GM12878 (cell line): ENCODE measurements at regions not wholly inside any gene's neighbourhood (a gene's known extent, or its start where the extent isn't known, plus 50 kb on each side); places are given as distances from the start of the nearest gene placed in this dataset.

Experiments used
- ATAC-seq: fragments of 200-7000 bp; cut with Tn5 transposase; 3 replicates; pipeline ENCODE4 v1.9.1; 2020; ENCODE audit warnings: mild to moderate bottlenecking, moderate library complexity
- BruUV-seq: library from RNA; stranded (reverse); fragments of 400-500 nt; replicated peaks from 2 replicates; lab custom pipeline; 2021; lab: Mats Ljungman, UMichigan
- CTCF ChIA-PET: fragments of 300-600 bp; sonication (Branson Sonifier 250); formaldehyde crosslinking; extraction: SDS; loops from one replicate; lab custom pipeline; 2021; ENCODE audit warnings: inconsistent platforms; lab: Yijun Ruan, JAX
- POLR2A ChIA-PET: fragments of 350-600 bp; formaldehyde crosslinking; extraction: SDS; loops from one replicate; lab custom pipeline; 2021; ENCODE audit warnings: inconsistent platforms; lab: Charles Lee
- RAD21 ChIA-PET: fragments of 300-600 bp; sonication (Branson Sonifier 250); formaldehyde crosslinking; loops from one replicate; lab custom pipeline; 2023; ENCODE audit warnings: antibody characterized with exemption; ENCODE audit not compliant: unreplicated experiment; lab: Charles Lee
- SMC1A ChIA-PET: fragments of 300-600 bp; sonication (Branson Sonifier 250); formaldehyde crosslinking; loops from one replicate; lab custom pipeline; 2023; ENCODE audit not compliant: unreplicated experiment, uncharacterized antibody; lab: Charles Lee
- DNase-seq: peaks from one replicate; pipeline ENCODE4 v3.0.0-alpha.2; 2011; ENCODE audit warnings: low read depth, low spot score
- FAIRE-seq: peaks from 3 replicates; lab custom pipeline; 2011; peaks lifted over from hg19 to GRCh38; lab: Jason Lieb, UNC
- H2AFZ ChIP-seq: 2 replicates; pipeline ENCODE4 v1.6.0; 2011; ENCODE audit warnings: low read depth, low read length, control low read depth; ENCODE audit not compliant: control insufficient read depth
- H3K27ac ChIP-seq: 2 replicates; pipeline ENCODE4 v1.5.1; 2011; ENCODE audit warnings: control low read depth; ENCODE audit not compliant: control insufficient read depth, insufficient read depth
- H3K27me3 ChIP-seq, 2 experiments: replicated peaks in 1 of 2; 2 replicates each; pipeline versions ENCODE4 v1.6.0 to v1.6.1; 2011; ENCODE audit warnings: low read length in 1 of 2; ENCODE audit not compliant: control insufficient read depth in 2 of 2, insufficient read depth in 2 of 2
- H3K36me3 ChIP-seq, 2 experiments: 2 replicates each; pipeline ENCODE4 v1.5.1; 2011; ENCODE audit warnings: low read length in 1 of 2; ENCODE audit not compliant: control insufficient read depth in 2 of 2, insufficient read depth in 2 of 2
- H3K4me1 ChIP-seq: 2 replicates; pipeline ENCODE4 v1.6.1; 2011; ENCODE audit warnings: mild to moderate bottlenecking, low read length, moderate library complexity, mixed read lengths; ENCODE audit not compliant: control insufficient read depth, insufficient read depth
- H3K4me2 ChIP-seq: 2 replicates; pipeline ENCODE4 v1.6.0; 2011; ENCODE audit warnings: control low read depth; ENCODE audit not compliant: control insufficient read depth, insufficient read depth
- H3K4me3 ChIP-seq: fragments of 200-600 bp; sonication (generic); 2 replicates; pipeline ENCODE4 v1.5.1; 2016
- H3K79me2 ChIP-seq: 2 replicates; pipeline ENCODE4 v1.6.0; 2011; ENCODE audit warnings: low read length; ENCODE audit not compliant: control insufficient read depth, insufficient read depth
- H3K9ac ChIP-seq: 2 replicates; pipeline ENCODE4 v1.8.0; 2011; ENCODE audit warnings: low read length, control low read depth, mixed read lengths; ENCODE audit not compliant: control insufficient read depth, insufficient read depth
- H3K9me3 ChIP-seq: replicated peaks from 3 replicates; pipeline ENCODE4 v1.5.1; 2011; ENCODE audit warnings: mild to moderate bottlenecking, low read length; ENCODE audit not compliant: control insufficient read depth, insufficient read depth
- H4K20me1 ChIP-seq: 2 replicates; pipeline ENCODE4 v1.6.0; 2011; ENCODE audit not compliant: control insufficient read depth, insufficient read depth
- CBX3 ChIP-seq: fragments of 200-600 bp; sonication (generic); IDR thresholded peaks from 2 replicates; pipeline ENCODE4 v1.6.1; 2016; ENCODE audit warnings: low read depth, borderline replicate concordance
- DPF2 ChIP-seq: fragments of 450-650 bp; IDR thresholded peaks from 2 replicates; pipeline ENCODE4 v1.6.1; 2017; ENCODE audit warnings: mild to moderate bottlenecking
- E4F1 ChIP-seq: fragments of 450-650 bp; IDR thresholded peaks from 2 replicates; pipeline ENCODE4 v1.6.1; 2018; ENCODE audit warnings: borderline replicate concordance, mild to moderate bottlenecking; ENCODE audit not compliant: partially characterized antibody
- KAT2A ChIP-seq: conservative IDR thresholded peaks from 2 replicates; pipeline ENCODE4 v1.6.1; 2011; ENCODE audit warnings: low read depth, low read length; ENCODE audit not compliant: control insufficient read depth
- LARP7 ChIP-seq: fragments of 450-650 bp; IDR thresholded peaks from 2 replicates; pipeline ENCODE4 v1.6.1; 2017; ENCODE audit warnings: mild to moderate bottlenecking
- NFXL1 ChIP-seq: fragments of 450-650 bp; IDR thresholded peaks from 2 replicates; pipeline ENCODE4 v1.6.1; 2017; ENCODE audit warnings: antibody characterized with exemption, mild to moderate bottlenecking, borderline replicate concordance
- RCOR1 ChIP-seq: conservative IDR thresholded peaks from 2 replicates; pipeline ENCODE4 v1.6.1; 2012; ENCODE audit warnings: low read depth, low read length, improper control_type of control experiment
- STAT3 ChIP-seq: IDR thresholded peaks from 2 replicates; pipeline ENCODE4 v1.6.1; 2011; ENCODE audit warnings: low read depth, low read length, improper control_type of control experiment
- SUPT20H ChIP-seq: IDR thresholded peaks from 2 replicates; pipeline ENCODE4 v1.6.1; 2011; ENCODE audit warnings: low read depth, mild to moderate bottlenecking, low read length, moderate library complexity, borderline replicate concordance; ENCODE audit not compliant: control insufficient read depth
- ZBTB40 ChIP-seq: fragments of 450-650 bp; IDR thresholded peaks from 2 replicates; pipeline ENCODE4 v1.6.1; 2016; ENCODE audit warnings: mild to moderate bottlenecking, moderate library complexity, borderline replicate concordance
- ZSCAN29 ChIP-seq: fragments of 450-650 bp; IDR thresholded peaks from 2 replicates; pipeline ENCODE4 v1.6.1; 2017; ENCODE audit warnings: mild to moderate bottlenecking, moderate library complexity
- WGBS: methylation state at CpG from one replicate; pipeline ENCODE4 v1.1.6; 2016; ENCODE audit warnings: low lambda C conversion rate; ENCODE audit not compliant: insufficient replicate concordance, insufficient coverage; ENCODE audit errors: missing lambda C conversion rate; 5-methylcytosine and 5-hydroxymethylcytosine counted together
- in situ Hi-C: fragments of 300-500 bp; cut with MboI; formaldehyde crosslinking; loops from 9 replicates; pipeline ENCODE4 v1.14.3; 2018; ENCODE audit warnings: mixed read lengths
- intact Hi-C: fragments of 100-400 bp; cut with micrococcal nuclease; formaldehyde crosslinking; loops from one replicate; pipeline ENCODE4 v1.14.2; 2022; ENCODE audit not compliant: unreplicated experiment
- TF ChIP-seq, protein P1 (sequence below): fragments of 150-350 bp; IDR thresholded peaks from 2 replicates; pipeline ENCODE4 v1.6.1; 2016; ENCODE audit warnings: low read depth, low read length
- TF ChIP-seq, protein P2 (sequence below): fragments of 450-650 bp; IDR thresholded peaks from 2 replicates; pipeline ENCODE4 v1.6.1; 2017; ENCODE audit warnings: low read depth, mild to moderate bottlenecking, moderate library complexity

- Histone ChIP-seq H3K4me3 (no peak overlapping the region), H3K36me3 (no peaks in the 10 kb centered on the region), H3K4me2 (no peak overlapping the region), H3K27ac (no peak overlapping the region), H4K20me1 (no peaks in the 10 kb centered on the region), H3K79me2 (no peaks in the 10 kb centered on the region), H3K9ac (no peak overlapping the region), H2AFZ (no peak overlapping the region), H3K9me3 (no peaks in the 10 kb centered on the region), H3K27me3 (peaks cover 0 to 1% of the 10 kb centered on the region in 2 experiments; a peak in 2 of 4 replicates), H3K4me1 (no peaks in the 10 kb centered on the region)
- FAIRE-seq (no peak), DNase-seq (no peak), ATAC-seq (no peak)
- intact Hi-C loops (no loop called here), in situ Hi-C loops (no loop called here)
- ChIA-PET POLR2A (no interaction called here), RAD21 (no interaction called here), SMC1A (interaction anchor here (0.6 to 1.4 kb wide), 2 partner anchors 16 to 281 kb away, joined by 4 to 5 read pairs; no protein-coding TSS in a partner anchor), CTCF (no interaction called here)
- BruUV-seq, result no TSS peak
- WGBS, result 2% methylated on average over 3 of the region's 3 CpGs
- TF ChIP-seq KAT2A, result no peak
- TF ChIP-seq NFXL1, result no peak
- no peak for TF ChIP-seq ZBTB40
- no peak for TF ChIP-seq STAT3
- TF ChIP-seq DPF2, result no peak
- no peak for TF ChIP-seq SUPT20H
- TF ChIP-seq ZSCAN29, result no peak
- TF ChIP-seq CBX3, result no peak
- TF ChIP-seq RCOR1, result no peak
- TF ChIP-seq, protein P1, sequence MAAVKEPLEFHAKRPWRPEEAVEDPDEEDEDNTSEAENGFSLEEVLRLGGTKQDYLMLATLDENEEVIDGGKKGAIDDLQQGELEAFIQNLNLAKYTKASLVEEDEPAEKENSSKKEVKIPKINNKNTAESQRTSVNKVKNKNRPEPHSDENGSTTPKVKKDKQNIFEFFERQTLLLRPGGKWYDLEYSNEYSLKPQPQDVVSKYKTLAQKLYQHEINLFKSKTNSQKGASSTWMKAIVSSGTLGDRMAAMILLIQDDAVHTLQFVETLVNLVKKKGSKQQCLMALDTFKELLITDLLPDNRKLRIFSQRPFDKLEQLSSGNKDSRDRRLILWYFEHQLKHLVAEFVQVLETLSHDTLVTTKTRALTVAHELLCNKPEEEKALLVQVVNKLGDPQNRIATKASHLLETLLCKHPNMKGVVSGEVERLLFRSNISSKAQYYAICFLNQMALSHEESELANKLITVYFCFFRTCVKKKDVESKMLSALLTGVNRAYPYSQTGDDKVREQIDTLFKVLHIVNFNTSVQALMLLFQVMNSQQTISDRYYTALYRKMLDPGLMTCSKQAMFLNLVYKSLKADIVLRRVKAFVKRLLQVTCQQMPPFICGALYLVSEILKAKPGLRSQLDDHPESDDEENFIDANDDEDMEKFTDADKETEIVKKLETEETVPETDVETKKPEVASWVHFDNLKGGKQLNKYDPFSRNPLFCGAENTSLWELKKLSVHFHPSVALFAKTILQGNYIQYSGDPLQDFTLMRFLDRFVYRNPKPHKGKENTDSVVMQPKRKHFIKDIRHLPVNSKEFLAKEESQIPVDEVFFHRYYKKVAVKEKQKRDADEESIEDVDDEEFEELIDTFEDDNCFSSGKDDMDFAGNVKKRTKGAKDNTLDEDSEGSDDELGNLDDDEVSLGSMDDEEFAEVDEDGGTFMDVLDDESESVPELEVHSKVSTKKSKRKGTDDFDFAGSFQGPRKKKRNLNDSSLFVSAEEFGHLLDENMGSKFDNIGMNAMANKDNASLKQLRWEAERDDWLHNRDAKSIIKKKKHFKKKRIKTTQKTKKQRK, result no peak
- no peak for TF ChIP-seq LARP7
- TF ChIP-seq E4F1, result no peak
- TF ChIP-seq, protein P2, sequence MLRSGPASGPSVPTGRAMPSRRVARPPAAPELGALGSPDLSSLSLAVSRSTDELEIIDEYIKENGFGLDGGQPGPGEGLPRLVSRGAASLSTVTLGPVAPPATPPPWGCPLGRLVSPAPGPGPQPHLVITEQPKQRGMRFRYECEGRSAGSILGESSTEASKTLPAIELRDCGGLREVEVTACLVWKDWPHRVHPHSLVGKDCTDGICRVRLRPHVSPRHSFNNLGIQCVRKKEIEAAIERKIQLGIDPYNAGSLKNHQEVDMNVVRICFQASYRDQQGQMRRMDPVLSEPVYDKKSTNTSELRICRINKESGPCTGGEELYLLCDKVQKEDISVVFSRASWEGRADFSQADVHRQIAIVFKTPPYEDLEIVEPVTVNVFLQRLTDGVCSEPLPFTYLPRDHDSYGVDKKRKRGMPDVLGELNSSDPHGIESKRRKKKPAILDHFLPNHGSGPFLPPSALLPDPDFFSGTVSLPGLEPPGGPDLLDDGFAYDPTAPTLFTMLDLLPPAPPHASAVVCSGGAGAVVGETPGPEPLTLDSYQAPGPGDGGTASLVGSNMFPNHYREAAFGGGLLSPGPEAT, result no peak
Observed at GRCh38 chr2:7272210-7272609, 355.0 kb downstream of the RNF144A start.
